ENCODE measurements at regions not wholly inside any gene's neighbourhood (a gene's known extent, or its start where the extent isn't known, plus 50 kb on each side); places are given as distances from the start of the nearest gene placed in this dataset.

DNA sequence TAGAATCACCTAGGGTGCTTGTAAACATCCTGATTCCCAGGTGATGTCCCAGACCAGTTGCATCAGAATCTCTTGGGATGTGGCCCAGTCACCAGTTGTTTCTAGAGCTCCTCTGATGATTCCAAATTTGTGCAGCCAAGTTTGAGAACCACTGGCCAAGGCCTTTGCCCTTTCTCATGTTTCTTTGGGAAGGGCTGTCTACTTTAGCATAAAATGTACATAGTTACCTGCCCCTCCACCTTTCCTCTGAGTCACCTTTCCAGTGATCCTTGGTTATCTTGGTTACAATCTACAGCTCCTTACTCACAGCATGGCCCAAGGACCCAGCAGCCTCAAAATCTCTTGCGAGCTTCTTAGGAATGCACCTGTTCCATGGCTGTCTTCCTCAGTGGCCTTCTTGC lies 206.2 kb upstream of the ADRA1D start:
- 64 to 92% methylated on average over 1 of the region's 1 CpG for WGBS, 2 donors
- intact Hi-C loops (cut with DNase I; ENCODE audit: low total_unique reads): no loop called here
- no peak for DNase-seq (ENCODE audit: low spot score in 2 of 2)

DNA sequence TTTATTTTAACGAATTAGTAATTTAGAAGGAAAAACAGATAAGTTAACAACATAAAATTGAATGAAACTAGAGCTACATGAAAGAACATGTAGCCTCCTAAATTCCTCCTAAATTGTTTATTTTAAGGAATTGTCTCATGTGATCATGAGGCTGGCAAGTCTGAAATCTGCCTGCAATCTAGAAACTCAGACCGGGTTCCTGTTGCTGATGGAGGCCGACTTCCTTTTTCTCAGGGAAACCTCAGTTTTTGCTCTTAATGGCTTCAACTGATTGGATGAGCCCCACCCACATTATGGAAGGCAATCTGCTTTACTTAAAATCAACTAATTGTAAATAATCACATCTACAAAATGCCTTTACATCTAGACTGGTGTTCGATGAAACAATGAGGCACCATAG lies 205.0 kb upstream of the ADRA1D start:
- DNase-seq (ENCODE audit: low spot score in 2 of 2): no peak
- no peak overlapping the region for H3K4me3 ChIP-seq (ENCODE audit: low read depth, poor library complexity, severe bottlenecking)
- WGBS, 2 donors: 71 to 84% methylated on average over 4 of the region's 4 CpGs
- TF ChIP-seq POLR2A (IDR thresholded peaks at IDR 0.05): no peak
- TF ChIP-seq, protein P1, sequence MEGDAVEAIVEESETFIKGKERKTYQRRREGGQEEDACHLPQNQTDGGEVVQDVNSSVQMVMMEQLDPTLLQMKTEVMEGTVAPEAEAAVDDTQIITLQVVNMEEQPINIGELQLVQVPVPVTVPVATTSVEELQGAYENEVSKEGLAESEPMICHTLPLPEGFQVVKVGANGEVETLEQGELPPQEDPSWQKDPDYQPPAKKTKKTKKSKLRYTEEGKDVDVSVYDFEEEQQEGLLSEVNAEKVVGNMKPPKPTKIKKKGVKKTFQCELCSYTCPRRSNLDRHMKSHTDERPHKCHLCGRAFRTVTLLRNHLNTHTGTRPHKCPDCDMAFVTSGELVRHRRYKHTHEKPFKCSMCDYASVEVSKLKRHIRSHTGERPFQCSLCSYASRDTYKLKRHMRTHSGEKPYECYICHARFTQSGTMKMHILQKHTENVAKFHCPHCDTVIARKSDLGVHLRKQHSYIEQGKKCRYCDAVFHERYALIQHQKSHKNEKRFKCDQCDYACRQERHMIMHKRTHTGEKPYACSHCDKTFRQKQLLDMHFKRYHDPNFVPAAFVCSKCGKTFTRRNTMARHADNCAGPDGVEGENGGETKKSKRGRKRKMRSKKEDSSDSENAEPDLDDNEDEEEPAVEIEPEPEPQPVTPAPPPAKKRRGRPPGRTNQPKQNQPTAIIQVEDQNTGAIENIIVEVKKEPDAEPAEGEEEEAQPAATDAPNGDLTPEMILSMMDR (IDR thresholded peaks at IDR 0.05): no peak
- intact Hi-C loops (cut with DNase I; ENCODE audit: low total_unique reads): no loop called here

More for the DNA sequence above, 206.2 kb upstream of the ADRA1D start:
- TF ChIP-seq, protein P1 (IDR thresholded peaks at IDR 0.05): no peak
- no peak for TF ChIP-seq POLR2A (IDR thresholded peaks at IDR 0.05)
- no peak overlapping the region for H3K4me3 ChIP-seq (ENCODE audit: low read depth, poor library complexity, severe bottlenecking)

DNA sequence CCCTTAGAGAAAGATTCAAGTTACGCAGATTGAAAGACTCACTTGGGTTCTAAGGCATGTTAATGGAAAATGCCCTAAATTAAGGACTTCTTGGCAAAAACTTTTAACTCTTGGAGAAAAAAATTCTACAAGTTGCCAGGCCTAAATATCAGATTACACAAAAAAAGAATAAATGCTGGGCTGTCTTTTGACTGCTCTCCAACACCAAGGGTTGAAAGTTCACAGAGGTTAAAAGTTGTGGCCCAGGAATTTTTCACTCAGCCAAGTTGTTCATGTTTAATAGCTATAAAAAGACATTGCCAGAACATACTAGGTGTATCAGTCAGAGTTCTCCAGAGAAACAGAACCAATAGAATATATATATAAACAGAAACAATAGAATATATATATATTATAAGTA lies 204.3 kb upstream of the ADRA1D start:
- H3K4me3 ChIP-seq (ENCODE audit: low read depth, poor library complexity, severe bottlenecking): no peak overlapping the region
- no peak for DNase-seq (ENCODE audit: low spot score in 2 of 2)
- TF ChIP-seq, protein P1 (IDR thresholded peaks at IDR 0.05): no peak
- TF ChIP-seq POLR2A (IDR thresholded peaks at IDR 0.05): no peak
- intact Hi-C loops (cut with DNase I; ENCODE audit: low total_unique reads): no loop called here
- WGBS, 2 donors: 73 to 82% methylated on average over 1 of the region's 1 CpG

DNA sequence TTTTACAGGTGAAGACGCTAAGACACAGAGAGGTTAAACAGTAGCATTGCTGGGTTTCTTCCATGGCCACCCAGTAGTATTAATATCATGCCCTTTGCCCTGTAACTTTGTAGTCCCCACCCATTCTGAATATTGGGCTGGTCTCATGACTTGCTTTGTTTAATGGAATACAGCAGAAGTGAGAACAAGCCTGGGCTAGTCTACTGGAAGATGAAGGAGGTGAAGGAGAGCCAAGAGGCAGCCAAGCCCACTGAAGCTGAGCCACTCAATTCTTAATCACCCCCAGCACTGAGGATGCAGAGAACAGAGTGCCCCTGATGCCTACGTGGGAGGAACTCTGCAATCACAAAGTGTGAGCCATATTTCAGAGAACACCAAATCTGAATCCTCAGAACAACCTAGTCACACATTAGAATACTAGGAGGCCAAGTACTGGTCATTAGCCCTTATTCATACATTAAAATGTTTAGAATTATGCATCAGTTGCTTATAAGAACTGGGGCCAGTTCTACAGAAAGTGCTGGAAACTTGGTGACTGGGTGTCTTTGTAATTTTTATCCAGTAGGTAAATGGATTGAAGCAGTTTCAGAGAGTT lies 202.5 kb upstream of the ADRA1D start:
- intact Hi-C loops (cut with DNase I; ENCODE audit: low total_unique reads): no loop called here
- TF ChIP-seq POLR2A (IDR thresholded peaks at IDR 0.05): no peak
- TF ChIP-seq, protein P1 (IDR thresholded peaks at IDR 0.05): no peak
- DNase-seq (ENCODE audit: low spot score in 2 of 2): no peak
- H3K4me3 ChIP-seq (ENCODE audit: low read depth, poor library complexity, severe bottlenecking): no peak overlapping the region
- 60 to 61% methylated on average over 2 of the region's 2 CpGs for WGBS, 2 donors

DNA sequence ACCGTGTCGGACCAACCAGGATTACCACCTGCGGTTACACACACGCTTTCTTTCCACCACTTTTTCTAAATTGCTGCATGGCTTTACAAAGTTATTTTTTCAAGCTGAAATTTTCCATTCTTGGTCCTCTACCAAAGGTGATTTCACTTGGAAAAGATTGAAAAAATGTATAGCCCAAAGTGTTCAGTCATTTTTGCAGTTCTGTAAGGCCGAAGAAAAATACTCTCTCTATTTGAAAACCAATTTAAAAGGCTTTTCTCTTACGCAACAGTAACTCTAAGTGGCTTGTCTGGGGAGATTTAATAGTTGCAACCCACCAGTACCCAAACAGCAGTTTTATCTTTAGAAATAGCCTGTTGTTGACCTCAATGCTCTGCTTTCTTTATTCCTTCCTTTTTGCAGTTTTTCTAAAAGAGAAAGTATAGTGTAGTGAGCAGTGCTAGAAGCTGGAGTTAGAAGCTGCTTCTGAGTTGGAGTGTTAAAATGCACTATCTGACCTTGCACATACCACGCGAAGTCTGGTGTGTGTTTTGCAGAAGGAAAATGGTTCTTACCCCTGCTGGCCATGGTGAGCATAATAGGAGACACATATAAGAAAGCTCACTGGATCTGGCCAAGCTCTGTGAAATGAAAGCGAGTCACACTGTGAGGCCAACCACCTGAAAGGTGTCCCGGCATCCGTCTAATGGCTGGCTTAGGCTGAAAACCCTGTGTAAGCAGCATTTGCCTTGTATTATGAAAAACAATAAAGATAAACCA lies 201.0 kb upstream of the ADRA1D start:
- no peak overlapping the region for H3K4me3 ChIP-seq (ENCODE audit: low read depth, poor library complexity, severe bottlenecking)
- no peak for DNase-seq (ENCODE audit: low spot score in 2 of 2)
- intact Hi-C loops (cut with DNase I; ENCODE audit: low total_unique reads): no loop called here
- 82 to 83% methylated on average over 11 of the region's 11 CpGs for WGBS, 2 donors
- TF ChIP-seq, protein P1 (IDR thresholded peaks at IDR 0.05): no peak
- TF ChIP-seq POLR2A (IDR thresholded peaks at IDR 0.05): no peak

Measured in lower leg skin (tissue), 4 donors.